HG03521 (cell line): ENCODE measurements at regions not wholly inside any gene's neighbourhood (a gene's known extent, or its start where the extent isn't known, plus 50 kb on each side); places are given as distances from the start of the nearest gene placed in this dataset.
A peak's percentile ranks its signal among the peaks of the same experiment; 100 is the strongest.

Experiments
- ATAC-seq: cut with Tn5 transposase; IDR thresholded peaks from one replicate; pipeline ENCODE4 v1.9.1; 2021; ENCODE audit warnings: mild to moderate bottlenecking, moderate library complexity; ENCODE audit not compliant: unreplicated experiment

- no peak for ATAC-seq
Measured at GRCh38 chr11:15793043-15793996, 563.0 kb downstream of the SOX6 start.

- no peak for ATAC-seq
Measured at GRCh38 chr11:15794361-15795150, 561.8 kb downstream of the SOX6 start.

GRCh38 chr11:15795378-15795777 is 561.0 kb downstream of the SOX6 start:
- ATAC-seq: no peak

- ATAC-seq: no peak
Measured at GRCh38 chr11:15800111-15800800, 556.1 kb downstream of the SOX6 start.

- ATAC-seq: no peak
Measured at GRCh38 chr11:15801126-15801525, 555.2 kb downstream of the SOX6 start.

GRCh38 chr11:15801616-15802015 is 554.7 kb downstream of the SOX6 start:
- ATAC-seq: no peak

- ATAC-seq: no peak
Measured at GRCh38 chr11:15805726-15806125, 550.6 kb downstream of the SOX6 start.

GRCh38 chr11:15806217-15806616 is 550.1 kb downstream of the SOX6 start:
- no peak for ATAC-seq

- ATAC-seq: no peak
Measured at GRCh38 chr11:15807827-15808226, 548.5 kb downstream of the SOX6 start.

- no peak for ATAC-seq
Measured at GRCh38 chr11:15810082-15810481, 546.3 kb downstream of the SOX6 start.

GRCh38 chr11:15810525-15810924 is 545.8 kb downstream of the SOX6 start:
- no peak for ATAC-seq

GRCh38 chr11:15815246-15816195 is 540.8 kb downstream of the SOX6 start:
- no peak for ATAC-seq

- ATAC-seq: no peak
Measured at GRCh38 chr11:15816260-15816871, 540.0 kb downstream of the SOX6 start.

- no peak for ATAC-seq
Measured at GRCh38 chr11:15817001-15817400, 539.3 kb downstream of the SOX6 start.

- no peak for ATAC-seq
Measured at GRCh38 chr11:15818132-15818842, 538.1 kb downstream of the SOX6 start.

- ATAC-seq: peak; percentile 82
Measured at GRCh38 chr11:15819679-15820286, 536.6 kb downstream of the SOX6 start.

- ATAC-seq: no peak
Measured at GRCh38 chr11:15821451-15821850, 534.9 kb downstream of the SOX6 start.

- ATAC-seq: no peak
Measured at GRCh38 chr11:15824060-15824459, 532.3 kb downstream of the SOX6 start.
